Activated T-cell treated with anti-CD3 and anti-CD28 coated beads for 48 hours (primary cell): ENCODE measurements at regions not wholly inside any gene's neighbourhood (a gene's known extent, or its start where the extent isn't known, plus 50 kb on each side); places are given as distances from the start of the nearest gene placed in this dataset.

Source experiments
- DNase-seq: peaks from one replicate; pipeline ENCODE4 v3.0.0-alpha.2; 2020; ENCODE audit warnings: low read depth

DNA sequence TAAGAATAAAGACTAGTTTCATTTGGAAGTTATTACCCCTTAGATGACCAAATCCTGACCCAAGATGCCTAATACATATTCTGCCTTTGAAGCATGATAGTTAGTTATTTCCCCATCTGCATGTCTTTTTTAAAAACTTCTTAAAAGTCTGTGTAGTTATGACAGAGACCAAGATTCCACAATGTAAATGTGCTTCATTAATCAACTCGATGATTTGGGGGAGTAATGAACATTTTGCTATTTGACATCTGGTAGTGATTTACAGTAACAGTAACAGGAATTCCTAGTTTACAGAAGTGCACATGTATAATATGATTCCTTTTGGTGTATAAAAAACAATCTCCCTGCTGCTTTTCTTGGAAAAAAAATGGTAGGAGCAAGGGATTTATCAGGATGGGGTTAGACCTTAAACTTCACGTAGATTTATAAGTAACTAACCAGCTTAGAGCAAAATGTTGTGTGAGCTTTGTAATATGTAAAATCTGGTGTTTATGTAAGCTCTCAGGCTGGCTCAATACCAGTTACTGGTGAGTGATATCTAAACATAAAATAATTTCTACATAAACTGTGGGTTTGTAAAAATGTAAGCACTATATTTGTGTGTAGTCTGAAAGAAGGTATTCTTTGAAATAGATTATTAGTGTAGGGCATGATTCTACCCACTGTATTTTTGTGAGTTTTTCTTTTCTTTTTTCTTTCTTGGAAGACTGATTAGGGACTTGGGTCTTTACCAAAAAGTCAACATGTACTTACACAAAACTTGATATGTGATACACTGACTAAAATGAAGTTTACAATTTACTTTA lies 641.6 kb downstream of the EPHA4 start:
- no peak for DNase-seq

DNA sequence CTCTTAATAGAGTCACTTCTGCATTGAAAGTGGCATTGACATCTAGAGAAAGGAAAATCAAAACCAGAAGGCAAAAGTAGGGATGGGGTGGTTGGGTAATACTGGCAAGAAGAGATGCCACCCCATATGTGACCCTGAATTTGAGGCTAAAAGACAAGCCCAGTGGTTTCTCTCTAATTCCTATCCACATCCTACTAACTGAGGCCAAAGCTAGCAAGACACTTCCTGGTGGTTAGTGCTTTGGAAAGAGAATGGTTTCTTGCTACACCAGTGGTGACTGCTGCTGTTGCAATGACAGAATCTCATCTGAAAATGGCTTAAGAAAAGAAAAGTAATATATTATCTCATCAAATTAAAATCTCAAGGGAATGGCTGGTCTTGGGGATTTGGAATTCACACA lies 640.6 kb downstream of the EPHA4 start:
- no peak for DNase-seq

DNA sequence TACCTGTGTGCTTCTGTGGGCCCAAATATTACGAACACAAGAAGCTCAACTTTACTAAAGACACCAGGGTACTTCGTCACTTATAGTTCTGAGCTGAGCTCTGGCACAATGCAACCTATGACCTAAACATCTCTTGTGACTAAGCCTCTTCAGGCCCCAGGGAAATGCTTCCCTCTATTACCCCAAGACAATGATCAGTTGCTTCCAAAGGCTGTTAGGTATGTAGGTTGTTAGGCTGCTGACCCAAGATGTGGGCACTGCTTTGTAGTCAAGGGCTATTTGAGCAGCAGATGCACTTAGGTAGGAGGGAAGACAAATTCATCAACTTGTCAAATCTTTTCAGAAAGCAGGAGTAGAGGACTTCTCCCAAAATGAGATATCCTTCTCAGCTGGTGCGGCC lies 640.1 kb downstream of the EPHA4 start:
- DNase-seq: no peak

DNA sequence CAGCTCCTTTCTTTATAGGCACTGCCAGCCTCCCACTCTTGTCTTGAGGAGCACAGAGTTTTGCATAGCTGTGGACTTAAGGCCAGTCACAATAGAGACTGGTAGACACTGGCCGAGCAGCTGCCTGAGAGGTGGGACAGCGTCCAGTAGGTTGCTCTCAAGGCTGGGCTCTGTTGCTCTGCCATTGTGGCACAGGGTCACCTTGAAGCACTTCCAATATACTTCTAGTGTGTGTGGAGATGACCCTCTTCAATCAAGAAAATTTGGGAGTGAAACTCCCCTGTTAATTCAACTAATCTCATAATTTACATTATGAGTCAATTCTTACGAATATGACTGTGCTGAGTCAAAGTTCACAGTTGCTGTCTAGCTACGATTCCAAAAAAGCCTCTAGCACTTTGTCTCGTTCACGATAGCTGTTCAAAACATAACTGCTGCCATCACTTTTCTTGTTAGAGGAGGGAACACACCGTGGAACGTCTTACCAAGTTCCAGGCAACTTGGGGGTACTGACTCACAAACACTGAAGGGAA lies 636.2 kb downstream of the EPHA4 start:
- no peak for DNase-seq

DNA sequence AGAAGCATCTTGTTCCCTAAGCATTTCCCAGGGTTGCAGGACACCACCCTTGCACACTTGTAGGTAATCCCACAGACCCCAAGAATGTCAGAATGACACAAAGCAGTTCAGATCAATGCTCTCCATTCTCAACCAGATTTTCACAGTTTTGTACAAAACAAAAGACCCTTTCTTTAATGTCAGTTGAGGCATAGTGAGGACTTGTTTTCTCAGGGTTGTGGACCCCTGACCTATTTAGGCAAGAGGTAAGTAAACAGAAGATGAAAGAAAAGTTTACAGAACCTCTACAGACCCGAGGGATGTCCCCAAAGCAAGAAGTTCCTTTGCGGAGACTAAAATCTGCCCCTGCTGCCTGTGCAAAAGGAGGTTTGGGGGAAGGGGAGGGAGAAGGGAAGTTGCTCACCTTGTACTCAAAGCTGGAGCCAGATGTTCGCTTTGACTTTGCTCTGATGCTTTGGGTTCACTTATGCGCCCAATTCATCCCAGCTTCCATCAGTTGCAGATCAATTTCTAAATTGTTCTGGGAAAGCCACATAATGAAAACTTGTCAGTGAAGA lies 635.4 kb downstream of the EPHA4 start:
- DNase-seq: no peak

DNA sequence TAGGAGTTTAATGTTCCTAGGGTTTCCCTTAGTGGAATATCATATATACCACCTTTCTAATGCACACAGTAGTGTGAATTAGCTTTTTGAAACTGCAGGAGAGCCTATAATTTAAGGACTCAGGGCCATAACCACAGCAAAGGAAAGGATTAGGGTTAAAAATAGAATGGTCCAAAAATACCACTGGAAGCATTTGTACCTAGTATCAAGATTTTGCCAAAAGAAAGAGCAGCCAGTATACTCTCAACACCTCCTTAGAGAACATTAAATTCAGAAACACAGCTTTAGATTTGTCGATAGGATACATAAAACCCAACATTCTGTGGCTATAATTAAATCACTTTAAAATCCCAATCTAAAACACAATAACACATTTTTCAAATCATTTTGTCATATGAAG lies 634.9 kb downstream of the EPHA4 start:
- DNase-seq: no peak

DNA sequence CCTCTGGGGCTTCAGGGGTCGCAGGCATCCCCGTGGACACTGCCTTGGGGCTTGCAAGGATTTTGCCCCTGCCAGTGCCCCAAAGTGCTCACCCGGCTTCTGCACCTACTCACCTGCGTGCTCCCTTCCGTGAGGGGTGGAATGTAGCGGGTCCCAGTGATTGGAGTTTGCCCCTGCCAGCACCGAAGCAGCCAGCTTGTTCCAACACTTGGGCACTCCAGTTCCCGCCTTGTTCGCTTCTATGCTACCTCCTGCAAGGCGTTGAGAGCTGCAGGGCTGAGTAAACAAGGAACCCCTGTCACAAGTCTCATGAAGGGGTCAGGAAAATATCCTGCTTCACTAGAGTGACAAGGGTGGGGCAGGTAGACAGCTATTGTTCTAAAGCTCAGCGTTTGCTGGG lies 631.5 kb downstream of the EPHA4 start:
- DNase-seq: no peak

DNA sequence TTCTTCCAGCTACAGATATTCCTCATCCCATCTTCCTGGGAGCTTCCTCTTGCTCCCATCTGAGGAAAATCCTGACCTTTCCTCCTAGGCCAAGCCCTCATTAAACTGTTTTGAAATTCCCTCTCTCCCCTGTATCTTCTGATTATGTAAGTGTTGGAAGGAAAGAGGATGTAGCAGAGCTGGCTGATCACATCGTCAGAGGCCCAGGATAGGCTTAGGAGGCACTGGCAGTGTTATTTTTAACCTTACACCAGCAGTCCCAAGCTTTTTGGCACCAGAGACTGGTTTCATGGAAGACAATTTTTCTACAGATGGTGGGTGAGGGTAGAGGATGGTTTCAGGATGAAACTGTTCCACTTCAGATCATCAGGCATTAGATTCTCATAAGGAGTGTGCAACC lies 630.4 kb downstream of the EPHA4 start:
- DNase-seq: no peak

DNA sequence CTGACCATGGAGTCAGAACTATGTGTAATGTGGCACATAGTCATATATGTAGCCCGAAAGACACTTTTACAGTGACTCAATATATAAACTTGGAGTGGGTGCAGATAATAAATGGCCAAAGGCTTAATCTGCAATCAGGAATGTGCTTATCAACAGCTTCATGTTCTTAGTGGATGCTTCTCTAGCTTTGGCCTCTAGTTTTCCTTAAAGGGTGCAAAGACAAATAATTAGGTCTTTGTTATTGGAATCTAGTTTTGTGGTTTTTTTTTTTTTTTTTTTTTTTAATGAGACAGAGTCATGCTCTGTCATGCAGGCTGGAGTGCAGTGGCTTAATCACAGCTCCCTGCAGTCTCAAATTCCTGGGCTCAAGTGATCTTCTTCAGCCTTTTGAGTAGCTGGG lies 625.6 kb downstream of the EPHA4 start:
- DNase-seq: no peak

DNA sequence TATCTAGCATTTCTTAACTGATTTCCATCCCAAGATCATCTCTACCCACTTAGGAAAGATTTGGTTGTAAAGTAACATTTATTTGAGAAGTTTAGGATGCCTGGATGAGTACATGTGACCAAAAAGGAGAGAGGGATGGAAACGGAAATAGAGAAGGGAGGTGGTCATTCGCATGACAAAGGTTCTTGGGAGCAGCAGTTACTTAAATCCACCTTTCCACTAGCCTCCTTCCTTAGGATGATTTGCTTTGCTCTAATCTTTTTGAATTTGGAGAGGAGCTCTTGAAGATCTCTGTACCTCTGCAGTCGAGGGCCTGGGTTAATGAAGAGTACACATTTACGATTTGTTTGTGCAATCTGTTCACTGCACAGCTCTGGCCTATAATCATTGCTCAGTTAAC lies 623.5 kb downstream of the EPHA4 start:
- DNase-seq: no peak

DNA sequence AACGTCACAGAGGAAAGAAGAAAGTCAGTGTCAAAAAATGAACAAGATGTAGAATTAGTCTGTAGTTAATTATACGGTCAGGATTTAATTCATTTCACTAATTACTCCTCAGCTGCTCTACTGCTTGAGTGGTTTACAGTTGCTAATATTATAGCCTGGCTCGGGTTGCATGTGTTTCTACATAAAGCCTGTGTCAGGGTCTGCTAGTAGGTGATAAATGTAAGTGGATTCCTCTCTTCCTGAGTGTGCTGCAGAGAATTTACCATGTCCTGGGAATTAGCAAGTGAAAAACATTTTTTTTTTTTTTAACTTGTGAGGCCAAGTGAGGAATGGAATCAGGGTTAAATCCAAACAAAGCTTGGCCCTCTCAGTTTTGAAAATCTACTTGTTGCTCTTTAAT lies 622.6 kb downstream of the EPHA4 start:
- no peak for DNase-seq

DNA sequence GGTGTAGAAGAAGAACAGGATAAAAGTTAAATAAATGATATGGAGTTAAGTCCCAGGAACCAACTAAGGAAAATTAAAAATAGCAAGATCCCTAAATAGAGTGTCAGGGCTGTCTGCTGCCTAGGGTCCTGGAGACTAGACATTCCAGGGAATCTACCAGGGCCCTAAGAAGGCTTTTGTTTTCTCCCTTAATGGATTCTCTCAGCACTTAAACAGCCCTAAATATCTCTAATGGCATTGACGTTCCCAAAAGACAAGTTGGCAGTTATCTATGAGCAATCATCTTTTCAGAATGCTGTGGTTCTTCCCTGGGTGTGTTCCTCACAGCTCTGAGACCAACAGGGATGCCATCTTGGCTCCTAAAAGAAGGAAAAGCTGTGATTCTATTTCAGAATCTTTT lies 616.3 kb downstream of the EPHA4 start:
- no peak for DNase-seq

DNA sequence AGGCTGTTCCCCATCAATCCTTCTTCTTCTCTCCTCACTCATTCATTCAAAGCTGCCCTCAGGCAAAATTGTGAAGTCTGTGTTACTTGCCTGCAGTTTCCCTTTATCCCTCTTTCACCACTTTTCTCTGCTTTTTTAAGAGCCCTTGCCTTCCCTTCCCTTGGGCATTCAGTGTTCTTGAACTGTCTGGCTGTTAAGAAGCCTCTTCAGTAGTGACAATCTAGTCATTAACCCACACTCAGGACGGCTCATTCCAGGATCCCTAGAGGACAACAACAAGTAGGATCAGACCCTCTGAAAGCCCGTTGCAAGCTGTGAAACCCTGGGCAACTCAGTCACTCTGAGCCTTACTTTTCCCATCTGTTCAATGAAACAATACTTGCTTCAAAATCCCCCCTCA lies 615.7 kb downstream of the EPHA4 start:
- no peak for DNase-seq

DNA sequence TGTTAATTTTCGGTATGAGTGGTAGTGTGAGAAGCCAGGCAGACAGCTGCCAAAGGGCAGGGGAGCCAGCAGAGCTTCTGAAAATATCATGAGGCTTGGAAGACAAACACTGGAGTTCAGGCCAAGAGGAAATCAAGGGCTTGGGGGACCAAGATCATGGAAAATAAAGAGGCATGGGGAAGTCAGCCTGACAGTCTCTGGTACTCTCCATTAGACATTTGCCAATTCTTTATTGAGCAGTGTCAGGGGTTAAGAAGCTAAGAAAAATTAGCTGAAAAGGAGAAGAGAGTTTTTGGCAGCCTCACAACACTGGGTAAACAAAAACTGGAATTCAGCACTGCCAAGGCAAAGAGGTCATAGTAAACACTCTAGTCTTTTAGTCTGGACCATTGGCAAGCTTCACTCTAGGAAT lies 612.7 kb downstream of the EPHA4 start:
- DNase-seq: no peak

DNA sequence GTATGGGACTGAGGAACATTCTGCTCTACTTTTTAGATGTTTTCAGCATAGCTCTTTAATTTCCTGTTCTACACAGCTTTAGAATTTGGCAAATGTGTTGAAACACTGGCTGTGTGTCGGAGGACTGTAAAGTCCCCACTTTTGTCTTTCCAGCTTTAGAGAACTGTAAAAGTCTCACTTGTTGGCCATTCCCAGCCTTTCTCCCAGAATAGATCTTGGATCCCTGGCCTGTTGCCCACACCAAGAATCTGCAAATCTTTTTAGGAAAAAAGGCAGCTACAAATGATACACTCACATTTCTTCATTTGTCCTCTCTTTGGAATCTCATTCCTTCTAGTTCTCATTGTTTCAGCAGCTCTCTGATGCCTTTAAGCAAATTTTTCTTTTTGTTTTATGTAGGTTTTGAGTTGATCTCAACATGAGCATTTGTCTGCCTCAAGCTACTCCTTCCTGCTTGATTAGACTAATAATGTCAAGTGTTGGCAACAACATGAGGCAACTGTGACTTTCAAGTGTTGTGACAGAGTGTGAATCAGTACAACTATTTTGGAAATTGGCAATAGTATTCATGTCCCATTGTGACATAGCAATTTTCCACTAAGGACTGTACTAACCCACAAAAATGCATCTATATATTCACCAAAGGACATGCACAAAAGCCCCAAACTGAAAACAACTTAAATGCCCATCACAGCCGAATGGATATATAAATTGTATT lies 610.8 kb downstream of the EPHA4 start:
- no peak for DNase-seq

DNA sequence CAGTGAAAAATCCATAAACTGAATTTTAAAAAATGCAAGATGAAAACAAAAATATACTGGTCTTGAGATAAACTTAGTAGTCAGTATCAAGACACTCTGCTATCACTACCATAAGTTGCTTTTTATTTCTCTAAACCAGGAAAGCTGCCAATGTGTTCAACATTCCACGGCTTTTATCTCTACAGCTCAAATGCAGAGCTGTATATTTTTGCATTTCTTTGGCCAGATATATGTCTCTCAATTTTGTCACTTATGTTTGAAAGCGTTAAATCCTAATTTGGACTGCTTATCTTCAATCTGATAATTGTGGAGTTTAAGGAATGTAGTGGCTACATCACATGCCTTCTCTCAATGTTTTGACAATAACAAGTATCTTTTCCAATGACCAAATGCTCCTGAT lies 609.5 kb downstream of the EPHA4 start:
- no peak for DNase-seq

DNA sequence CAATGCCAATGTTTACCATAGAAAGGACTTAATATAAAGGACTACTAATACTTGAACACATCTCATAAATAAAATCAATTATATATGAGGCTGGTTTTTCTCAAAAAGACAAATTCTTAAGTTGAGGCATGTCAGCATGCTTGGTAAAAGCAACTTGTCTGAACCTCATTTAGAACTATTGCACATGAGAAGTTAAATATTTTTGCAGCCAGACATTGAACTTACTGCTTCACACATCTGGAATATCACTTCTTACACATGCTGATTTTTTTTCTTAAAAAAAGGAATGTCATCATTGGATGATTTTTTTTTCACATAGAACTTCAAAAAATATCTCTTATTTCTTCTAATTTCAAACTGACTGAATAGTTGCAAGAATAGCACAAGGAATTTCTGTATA lies 609.0 kb downstream of the EPHA4 start:
- no peak for DNase-seq

DNA sequence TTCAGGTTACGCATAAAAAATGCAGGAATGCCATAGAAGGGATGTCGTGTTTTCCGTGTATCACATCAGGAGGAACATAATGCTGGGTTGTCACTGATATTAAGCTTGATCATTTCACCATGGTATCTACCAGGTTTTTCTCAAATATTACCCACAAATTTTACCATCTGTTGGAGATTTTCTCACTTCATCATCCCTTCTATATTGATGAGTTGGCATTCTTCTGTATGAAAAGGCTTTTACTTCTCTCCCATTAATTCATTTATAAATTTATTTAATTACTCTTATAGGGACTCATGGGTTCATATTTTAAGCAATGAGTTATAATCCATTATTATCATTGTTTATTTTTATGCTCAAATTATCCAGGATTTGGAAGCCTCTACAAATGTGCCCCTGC lies 608.2 kb downstream of the EPHA4 start:
- no peak for DNase-seq

DNA sequence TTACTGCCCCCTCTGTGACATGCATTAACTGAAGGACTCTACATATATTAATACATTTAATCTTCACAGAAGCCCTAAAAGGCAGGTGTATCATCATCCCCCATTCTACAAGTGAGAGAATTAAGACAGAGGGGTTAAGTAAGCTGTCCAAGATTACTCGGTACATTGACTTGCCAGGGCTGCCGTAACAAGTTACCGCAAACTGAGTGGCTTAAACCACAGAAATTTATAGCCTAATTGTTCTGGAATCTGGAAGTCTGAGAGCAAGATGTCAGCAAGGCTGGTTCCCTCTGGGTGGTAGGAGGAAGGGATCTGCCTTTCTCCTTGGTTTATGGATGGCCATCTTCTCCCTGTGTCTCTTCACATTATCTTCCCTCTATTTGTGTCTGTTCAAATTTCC lies 605.5 kb downstream of the EPHA4 start:
- no peak for DNase-seq

DNA sequence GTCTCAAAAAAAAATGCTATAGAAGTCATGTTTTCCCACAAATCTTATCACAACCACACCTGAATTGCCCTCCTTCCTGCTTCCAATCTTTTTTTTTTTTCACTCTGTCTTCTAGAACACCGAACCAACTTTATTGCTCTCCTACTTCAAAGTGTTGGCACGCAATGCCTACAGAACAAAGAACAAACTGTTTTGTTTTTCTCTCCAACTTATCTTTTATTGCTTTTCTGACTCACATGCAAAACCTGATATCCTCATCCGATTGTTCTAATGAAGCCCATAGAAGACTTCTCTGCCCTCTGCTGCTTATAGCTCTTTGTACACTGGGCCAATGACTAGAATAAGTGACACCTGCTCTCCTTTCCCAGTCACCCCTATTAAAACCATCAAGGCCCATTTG lies 602.8 kb downstream of the EPHA4 start:
- DNase-seq: no peak

DNA sequence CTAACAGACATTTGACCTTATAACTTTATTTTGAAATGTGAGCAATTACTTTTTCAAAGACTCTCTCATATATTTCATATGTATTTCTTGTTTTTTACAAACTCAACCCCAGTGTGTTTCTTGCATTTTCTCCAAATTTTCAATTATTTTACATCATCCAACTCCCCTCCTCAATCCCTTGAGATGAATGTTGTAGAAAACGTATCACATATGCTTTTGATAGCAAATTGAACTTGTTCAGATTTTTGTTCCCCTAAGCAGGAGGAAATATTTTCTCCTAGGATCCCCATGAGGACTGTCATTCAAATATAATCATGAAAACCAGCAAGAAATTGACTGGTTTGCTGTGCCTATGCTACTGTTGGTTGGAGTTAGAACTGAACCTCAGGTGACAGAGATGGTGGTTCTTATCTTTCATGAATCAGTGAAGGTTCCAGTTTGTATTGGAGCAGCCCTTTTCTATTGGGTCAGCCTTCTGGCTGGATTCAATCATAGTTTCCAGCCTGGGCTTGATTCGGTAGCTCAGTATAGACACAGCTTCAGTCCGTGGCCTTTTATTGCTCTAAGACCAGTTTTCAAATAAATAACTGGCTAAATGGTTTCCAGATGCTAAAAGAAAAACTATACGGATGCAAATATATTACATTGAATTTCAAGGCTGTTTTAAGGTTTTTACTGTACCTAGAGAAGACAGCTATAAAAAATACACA lies 591.0 kb downstream of the EPHA4 start:
- DNase-seq: no peak

DNA sequence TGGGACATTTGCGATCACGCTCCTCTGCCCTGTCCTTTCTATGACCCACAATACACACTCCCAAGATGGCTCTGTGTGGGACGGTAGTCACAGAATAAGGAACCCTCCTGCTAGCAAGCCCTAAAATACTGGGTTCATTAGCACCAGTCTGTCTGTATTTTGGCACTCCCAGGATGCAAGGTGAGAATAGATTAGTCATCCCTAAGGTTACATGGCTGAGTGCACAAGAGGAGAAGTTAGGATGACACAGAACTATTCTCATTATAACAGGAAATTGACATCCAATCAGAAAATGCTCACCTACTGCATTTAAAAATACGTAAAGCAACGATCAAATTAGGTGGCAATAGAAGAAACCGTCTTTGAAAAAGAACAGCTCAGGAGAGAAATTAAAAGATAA lies 590.2 kb downstream of the EPHA4 start:
- no peak for DNase-seq

DNA sequence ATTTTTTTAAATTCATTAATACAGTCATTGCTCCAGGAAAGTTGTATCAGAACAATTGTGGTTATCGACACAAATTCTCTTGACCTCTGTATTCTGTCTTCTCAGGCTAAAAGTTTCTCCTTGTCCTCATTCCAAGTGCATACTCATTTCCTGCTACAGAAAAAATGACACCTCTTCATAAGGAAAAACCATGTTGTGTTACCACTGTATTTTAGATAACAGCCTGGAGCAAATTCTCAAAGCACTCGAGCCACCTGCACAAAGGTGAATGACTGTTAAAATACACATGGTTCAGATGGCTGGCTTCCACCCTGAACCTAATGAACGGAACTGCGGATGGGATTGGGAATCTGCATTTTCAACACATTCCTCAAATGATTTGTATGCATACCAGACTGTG lies 586.5 kb downstream of the EPHA4 start:
- DNase-seq: no peak
